DMS114 treated with DMSO at 0.1 percent for 48 hours (cell line): ENCODE measurements at regions not wholly inside any gene's neighbourhood (a gene's known extent, or its start where the extent isn't known, plus 50 kb on each side); places are given as distances from the start of the nearest gene placed in this dataset.
"Not testable (repeated sequence)": the region's sequence is repeated elsewhere in the genome, so short reads cannot be mapped to it uniquely, and the experiment has no call there.

Experiments used
- DNase-seq: peaks from one replicate; lab custom pipeline; 2025; ENCODE audit not compliant: unreplicated experiment; lab: John Stamatoyannopoulos, UW

DNA sequence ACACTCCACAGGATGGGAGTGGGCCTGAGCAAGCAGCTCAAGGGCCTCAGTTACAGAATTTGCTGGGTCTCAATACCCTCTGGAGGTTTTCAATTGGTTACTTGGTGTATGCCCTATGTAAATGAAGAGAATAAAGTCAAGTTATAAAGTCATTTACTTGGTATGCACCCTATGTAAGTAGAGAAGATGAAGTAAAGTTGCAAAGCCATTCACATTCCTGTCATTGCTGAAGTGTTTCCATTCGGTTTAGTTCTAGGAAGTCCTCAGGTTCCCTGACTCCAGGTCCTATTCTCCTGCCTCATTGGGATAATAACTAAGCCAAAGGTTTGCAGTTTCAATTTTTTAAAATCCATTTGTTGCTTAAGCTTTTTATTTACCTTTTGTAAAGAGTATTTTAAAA, 272.6 kb upstream of the NPSR1 start:
- no peak for DNase-seq

DNA sequence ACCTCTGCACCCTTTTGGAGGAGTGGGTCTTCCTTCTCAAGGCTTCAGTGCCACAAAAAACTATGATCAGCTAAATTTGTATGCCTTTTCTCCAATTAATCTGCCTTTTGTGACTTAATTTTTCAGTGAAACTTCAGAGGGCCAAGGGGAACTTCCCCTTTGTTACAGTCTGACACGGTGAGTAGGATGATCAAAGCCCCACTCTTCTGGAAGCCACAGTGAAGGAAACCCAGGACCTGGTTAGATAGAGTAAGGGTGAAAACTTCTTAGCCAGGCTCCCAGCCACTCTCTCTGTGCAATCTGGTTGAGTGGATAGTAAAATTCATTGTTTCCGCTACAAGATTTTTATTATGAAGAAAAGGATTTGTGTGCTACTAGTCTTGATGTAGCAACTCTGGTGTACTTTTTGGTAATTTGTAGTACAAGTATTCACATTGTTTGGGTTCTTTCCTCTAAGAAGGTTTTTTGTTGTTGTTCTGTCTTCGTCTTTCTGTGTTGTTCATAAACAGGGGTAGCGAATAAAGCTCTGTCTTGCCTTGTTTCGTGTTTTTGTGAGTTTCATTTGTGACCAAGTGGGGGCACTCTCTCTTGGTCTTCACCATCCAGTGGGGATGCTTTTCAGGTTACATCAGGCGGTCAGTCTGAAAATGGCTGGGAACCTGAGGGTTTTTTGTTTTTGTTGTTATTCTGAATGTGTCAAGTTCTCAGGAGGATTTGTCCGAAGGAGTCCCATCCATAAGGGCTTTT, 268.5 kb upstream of the NPSR1 start:
- DNase-seq: no peak

DNA sequence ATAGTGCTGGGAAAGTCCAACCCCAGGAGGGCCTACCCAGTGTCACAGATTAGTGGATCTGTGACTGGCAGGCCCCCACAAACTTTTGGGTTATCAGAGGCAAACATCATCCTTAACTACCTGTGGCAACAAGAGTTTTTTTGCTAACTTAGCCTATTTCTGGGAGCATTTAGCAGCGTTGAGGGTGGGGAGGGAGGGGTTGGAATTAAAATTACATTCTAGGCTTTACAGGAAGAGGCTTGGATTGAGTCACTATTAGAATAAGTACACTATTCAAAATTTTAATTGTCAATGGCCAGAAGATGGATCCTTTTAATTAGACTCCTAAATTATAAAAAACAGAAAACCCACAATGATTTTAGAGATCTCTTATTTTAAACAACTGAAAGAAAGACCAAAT, 267.9 kb upstream of the NPSR1 start:
- DNase-seq: no peak

DNA sequence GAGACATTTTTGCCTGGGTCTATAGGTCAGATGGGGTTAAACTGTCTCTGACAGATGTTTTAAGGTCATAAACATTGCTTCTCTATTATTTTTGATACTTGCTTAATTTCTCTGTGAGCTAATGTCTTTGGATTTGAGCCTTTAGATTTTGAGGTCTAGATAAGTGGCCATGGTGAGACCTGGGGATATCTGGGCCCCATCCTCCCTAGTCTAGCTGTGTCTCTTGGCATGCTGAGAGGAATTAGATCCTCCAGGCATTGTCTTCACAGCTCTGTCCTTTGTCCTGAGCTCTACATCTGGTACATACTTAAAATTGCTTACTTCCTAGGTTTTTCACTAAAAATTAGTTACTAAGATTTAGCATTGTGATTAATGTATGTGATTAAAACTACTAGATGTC, 265.0 kb upstream of the NPSR1 start:
- no peak for DNase-seq

DNA sequence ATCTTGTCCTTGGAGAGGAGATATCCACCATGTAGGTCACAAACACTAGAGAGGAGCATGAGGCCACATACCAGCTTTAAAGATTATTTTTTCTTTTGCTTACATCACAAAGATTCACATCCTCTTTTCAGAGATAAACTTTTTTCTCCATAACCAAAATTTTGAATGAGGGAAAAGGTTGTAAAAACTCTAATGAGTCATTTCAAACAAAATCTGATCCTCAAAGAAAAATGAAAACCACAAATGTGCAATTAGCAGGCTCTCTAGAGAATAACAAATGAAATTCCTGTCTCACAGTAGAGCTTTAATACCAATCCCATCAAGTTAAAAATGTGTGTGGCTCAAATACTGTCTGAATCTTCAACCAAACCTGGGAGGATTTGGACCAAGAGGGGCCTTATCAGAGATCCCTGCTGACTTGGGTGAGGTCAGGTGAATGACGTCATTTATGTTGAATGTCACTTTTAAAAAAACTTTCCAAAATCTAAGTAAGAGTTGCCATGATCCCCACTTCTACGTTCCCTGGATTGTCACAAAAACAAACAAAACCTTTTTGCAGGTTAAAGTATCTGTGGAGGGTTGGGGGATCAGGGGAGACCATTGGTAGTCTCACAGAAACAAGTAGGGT, 261.5 kb upstream of the NPSR1 start:
- DNase-seq: no peak

DNA sequence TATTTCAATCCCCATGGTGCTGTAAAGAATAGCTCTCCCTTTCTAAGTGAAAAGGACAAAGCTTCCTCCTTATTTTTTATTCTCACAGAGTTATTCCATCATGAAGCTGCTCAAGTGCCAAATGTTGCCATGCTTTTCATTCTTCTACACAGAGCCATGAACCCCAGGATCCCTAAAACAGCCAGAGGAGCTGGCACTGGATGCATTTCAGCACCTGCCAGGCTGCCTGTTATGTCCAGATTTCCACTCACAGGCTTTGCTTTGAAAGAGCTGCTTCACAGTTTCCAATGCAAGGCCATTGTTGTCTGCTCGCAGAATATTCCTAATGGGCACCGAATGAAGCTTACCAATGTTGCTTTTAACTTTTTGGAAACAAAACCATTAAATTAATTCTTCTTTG, 256.2 kb upstream of the NPSR1 start:
- DNase-seq: no peak

DNA sequence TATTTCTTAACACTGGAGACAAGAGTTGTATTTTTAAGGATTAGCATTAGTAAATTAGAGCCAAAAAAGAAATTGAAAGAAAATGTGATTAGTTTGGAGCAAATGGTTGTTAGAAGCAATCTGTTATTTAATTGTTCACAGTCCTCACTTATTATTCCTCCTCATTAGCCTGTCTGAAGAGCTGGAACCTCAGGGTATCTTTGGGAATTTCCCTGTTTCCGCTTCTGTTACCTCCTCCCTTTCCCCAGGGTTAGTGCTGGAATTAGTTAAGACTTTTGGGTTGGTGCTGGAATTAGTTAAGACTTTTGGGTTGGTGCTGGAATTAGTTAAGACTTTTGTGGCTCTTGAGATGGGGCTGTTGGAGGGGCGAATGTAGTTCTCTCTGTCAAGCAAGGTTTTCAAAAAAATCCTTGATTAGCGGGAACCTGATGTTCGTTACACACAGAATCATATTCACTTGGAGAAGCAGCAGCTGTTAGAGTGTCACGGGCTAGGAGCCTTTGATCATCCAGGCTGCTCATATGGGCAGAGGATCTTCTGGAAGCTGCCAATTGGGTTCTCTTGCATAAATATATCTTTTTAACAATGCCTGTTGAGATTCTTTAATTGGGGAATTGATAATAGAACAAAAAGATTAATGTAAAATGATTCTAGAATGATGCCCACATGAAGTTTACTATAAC, 251.0 kb upstream of the NPSR1 start:
- no peak for DNase-seq

DNA sequence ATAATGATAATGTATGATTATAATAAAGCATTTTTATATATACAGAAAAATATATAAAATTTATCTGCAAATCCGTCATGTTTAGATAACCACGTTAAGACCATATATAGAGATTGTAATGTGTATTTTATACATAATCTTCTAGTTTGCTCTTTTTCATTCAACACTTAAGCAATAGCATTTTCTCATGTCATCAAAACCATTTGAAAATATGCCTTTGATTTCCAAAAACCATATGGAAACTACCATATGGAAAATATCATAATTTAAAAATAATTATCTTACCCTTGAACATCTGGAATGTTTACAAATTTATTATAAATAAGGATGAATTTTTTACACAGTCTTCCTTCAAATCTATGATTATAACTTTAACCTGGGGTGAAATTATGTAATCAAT, 250.4 kb upstream of the NPSR1 start:
- no peak for DNase-seq

DNA sequence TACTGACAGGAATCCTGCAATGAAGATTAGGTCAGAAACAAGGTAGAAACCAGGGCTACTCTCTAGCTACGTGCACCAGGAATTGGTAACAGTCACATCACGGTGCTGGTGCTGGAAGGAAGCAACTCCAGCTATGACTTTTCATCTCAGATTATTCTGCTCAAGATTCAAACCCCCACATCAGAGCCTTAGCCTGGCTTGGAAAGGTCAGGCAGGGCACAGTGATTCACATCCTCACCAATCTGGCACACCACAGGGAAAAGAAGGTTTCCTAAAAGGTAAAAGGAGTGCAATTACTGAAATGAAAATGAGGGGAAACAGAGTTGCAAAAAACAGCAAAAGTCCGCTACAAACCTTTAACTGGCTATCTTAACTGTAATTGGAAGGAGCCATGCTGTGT, 240.2 kb upstream of the NPSR1 start:
- no peak for DNase-seq

DNA sequence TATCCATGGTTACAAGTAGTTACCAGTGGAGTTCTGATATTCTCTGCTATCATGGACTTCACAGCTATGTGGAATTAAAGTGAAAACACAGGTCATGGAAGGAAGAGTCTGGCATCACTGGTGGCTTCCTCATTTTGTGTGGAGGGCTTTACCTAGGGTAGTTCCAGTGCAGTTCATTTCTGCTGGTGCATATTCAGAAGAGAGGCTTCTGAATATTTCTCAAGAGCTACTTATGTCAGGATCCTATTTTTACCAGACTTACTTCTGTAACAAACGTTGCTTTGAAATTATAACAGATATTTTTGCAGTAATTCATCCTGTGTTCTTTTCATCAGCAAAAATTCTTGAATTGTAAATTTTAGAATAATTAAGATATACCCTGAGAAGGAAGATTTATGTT, 236.5 kb upstream of the NPSR1 start:
- no peak for DNase-seq

DNA sequence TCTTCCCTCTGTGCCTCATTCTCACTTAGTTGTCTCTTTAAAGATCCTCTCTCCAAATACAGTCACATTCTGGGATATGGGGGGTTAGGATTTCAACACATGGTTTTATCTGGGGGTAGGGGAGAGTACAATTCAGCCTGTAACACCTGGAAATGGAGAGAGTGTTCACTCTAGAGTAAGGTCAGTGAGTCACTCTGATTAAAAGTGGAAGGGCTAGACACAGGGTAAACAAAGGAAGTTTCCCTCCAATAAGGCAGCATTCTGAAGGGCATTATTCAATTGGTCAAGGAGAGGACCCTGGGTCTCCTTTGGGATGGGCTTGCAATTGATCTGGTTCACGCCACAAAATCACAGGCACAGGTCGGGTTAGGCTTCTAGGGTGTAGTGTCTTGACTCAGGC, 232.8 kb upstream of the NPSR1 start:
- DNase-seq: no peak

DNA sequence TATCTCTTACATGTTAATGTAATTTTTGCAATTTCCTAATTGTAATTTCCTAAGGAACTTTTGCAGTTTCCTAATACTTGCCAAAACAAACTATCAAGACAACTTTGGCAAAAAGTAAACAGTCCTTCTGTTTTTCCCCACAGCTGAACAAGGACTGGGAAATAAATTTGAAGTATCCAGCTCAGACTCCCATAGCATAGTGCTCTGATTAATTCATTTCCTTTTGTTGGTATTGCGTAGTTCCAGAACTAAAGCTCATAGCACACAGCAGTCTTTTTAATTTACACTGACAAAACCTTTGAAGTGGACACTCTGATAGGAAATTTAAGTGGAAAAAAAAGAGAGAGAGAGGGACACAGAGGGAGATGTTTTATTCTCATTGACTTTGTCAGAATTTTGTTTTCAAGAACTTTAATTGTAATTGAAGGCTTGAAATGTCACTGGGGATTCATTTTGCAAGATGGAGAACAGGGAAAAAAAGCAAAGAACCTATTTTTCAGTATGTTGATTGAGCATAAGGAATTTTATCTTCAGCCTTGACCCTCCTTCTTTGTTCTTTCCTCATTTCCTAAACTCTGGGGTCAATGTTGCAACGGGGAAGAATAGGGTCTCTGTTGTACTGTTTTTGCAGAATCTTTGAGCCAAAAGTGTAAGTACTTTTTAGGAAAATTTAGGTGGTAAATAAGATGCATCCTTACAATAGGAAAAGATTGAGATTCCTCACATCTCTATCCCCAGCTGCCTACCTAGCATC, 232.2 kb upstream of the NPSR1 start:
- DNase-seq: no peak

DNA sequence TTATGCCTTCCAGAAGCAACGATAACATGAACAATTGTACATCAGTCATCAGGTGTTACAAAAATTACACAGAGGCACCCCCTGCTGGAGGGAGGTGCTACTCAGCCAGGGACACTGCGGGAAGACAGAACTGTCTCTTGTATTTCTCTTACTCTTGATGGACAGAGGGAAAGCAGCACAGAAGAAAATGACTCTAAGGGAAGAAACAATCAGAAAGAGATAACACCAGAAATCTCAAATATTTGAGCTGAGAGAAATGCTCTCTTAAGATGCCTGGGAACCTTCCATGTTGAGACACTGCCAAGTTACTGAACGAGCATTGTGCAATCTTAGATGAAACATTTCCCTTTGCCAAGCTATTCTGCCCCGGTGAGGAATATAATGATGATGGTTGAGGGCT, 227.6 kb upstream of the NPSR1 start:
- DNase-seq: no peak

DNA sequence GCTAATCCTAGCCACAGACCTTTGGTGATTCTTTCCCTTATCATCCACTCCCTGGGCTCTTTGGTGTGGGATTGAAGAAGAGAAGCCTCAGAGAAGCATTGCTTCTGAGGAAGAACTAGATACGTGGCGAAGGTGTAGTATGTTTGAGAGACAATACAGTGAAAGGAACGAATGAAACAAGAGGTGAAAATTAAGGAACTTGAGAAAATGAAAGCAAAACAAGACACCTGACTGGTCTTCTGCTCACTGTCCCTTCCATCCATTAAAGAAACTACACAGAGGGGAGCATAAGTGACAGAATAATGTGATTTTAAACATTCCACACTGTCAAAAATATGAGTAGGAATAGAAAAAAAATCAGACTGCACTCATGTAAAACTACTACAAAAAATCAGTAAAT, 219.6 kb upstream of the NPSR1 start:
- no peak for DNase-seq

DNA sequence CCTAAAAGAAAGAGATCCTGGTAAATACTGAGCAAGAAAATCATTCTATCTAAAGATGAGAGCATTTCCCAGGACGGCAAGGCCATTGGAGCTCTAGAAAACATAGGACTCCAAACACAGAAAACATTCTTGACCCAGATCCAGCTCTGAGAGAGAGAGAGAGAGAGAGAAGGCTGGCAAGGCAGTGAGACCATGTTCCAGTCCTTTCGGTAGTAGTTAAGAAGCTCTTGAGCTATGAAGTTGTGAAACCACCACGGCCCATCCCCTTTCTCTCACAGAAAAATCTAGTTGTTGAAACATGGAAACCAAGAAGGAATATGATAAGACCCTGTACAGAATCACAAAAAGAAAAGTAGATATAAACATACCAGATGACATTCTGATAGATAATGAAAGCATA, 212.4 kb upstream of the NPSR1 start:
- DNase-seq: no peak

DNA sequence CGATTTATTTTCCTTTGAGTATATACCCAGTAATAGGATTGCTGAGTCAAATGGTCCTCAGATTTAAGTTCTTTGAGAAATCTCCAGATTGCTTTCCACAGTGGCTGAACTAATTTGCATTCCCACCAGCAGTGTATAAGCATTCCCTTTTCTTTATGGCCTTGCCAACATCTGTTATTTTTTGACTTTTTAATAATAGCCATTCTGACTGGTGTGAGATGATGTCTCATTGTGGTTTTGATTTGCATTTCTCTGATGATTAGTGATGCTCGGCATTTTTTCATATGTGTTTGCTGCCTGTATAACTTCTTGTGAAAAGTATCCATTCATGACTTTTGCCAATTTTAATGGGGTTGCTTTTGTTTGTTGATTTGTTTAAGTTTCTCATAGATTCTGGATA, 209.5 kb upstream of the NPSR1 start:
- DNase-seq: not testable (repeated sequence)

DNA sequence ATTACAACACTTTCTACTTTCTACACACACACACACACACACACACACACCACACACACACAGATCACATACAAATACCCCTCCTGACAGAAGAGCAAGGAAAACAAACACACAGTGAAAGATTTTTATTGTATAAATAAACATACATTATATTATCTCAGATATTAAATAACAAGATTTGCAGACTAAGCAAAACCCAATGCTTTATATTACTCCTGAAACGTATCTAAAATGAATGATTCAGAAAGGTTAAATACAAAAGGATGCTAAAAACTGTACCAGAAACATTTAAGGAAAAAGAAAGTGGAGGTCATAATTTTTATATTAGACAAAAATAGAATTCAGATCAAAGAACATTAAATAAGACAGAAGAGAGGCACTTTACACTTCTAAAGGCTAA, 208.3 kb upstream of the NPSR1 start:
- no peak for DNase-seq

DNA sequence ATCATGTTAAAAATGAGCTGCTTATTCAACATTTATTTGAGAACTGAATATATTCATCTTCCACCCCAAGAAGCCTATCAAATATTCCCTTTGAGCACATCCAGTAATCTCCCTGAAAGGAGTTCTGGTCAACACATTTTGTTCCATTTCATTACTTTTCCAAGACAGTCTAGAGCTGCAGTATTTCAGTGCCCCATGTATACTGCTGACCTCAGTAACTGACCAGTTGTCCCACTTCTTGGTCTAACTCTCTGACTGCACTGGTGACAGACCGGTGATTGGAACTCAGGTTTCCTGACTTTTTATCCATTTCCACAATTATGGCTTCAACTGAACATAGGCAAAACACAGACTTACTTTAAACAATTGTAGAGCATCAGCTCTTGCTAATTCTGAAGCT, 206.8 kb upstream of the NPSR1 start:
- no peak for DNase-seq

DNA sequence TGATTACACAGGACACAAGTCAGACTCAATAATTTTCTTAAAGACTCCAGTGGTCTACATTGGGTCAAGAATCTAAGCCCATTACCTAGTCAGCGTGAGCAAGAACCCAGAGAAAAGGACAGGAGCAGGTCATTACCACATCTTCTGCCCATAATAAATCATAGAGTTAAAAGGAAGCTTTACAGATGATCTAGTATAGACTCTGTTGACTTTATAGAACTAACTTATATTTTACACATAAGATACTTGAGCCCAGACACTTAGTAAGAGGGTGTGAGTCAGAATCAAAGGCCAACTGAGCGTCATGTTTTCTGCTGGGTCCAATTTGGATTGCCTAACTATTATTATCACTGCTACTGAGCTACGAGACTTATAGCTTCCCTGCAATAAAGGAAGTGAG, 206.1 kb upstream of the NPSR1 start:
- no peak for DNase-seq

DNA sequence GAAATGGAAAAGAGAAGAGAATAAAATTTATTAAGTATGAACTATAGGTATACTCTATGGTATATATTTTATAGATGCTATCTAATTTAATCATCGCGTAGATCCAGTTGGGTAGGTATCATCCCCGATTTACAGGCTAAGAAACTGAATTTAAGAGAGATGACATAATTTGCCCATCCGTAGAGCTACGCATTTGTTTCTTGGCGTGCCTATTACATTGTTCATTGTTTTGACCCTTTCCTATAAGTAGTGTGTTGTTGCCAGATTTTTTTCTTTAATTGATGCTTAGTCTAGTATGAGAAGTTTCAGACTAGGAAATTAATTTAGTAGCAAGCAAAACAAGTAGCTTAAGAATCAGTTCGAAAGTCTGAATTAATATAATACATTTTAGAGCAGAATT, 205.7 kb upstream of the NPSR1 start:
- no peak for DNase-seq

DNA sequence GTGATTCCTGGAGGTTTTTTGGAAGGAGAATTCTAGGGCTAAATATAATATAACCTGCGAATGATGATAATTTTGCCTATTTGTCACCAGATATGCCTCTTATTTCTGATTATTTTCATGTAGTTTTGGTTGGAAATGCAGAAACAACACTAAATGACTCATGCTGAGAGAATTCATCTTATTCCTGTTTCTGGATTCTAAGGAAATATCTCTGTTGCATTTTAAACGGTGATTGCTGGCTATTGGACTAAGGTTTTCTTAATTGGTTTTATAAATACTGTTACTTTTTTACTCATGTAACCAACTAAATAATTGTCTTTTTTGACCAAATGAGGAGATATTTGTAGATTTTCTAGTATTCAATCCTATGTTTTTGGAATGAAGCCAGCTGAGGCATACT, 204.9 kb upstream of the NPSR1 start:
- no peak for DNase-seq

DNA sequence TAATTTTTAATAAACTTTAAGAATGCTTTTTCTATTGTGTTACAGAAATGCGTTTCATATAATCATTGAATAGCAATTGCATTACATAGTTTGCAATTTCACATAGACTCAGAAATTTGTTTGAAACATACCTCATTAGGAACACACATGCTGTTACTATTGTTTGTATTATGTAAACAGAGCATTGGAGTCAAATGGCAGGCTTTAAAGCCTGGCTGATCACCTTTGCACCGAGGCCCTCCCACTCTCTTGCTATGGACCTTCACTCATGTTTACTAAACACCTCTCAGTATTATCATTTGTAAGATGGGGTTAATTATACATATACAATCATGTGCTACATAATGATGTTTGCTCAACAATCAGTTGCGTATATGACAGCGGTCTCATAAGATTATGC, 203.6 kb upstream of the NPSR1 start:
- no peak for DNase-seq
